ENCODE measurements at regions not wholly inside any gene's neighbourhood (a gene's known extent, or its start where the extent isn't known, plus 50 kb on each side); places are given as distances from the start of the nearest gene placed in this dataset.
"Not testable (repeated sequence)": the region's sequence is repeated elsewhere in the genome, so short reads cannot be mapped to it uniquely, and the experiment has no call there.

GRCh38 chr20:40630099-40630498 is 58.9 kb downstream of the MAFB start:
- H3K27ac Mint-ChIP-seq (ENCODE audit: unreplicated experiment), result no peak overlapping the region
- no peak for DNase-seq
- TF ChIP-seq, protein P1, sequence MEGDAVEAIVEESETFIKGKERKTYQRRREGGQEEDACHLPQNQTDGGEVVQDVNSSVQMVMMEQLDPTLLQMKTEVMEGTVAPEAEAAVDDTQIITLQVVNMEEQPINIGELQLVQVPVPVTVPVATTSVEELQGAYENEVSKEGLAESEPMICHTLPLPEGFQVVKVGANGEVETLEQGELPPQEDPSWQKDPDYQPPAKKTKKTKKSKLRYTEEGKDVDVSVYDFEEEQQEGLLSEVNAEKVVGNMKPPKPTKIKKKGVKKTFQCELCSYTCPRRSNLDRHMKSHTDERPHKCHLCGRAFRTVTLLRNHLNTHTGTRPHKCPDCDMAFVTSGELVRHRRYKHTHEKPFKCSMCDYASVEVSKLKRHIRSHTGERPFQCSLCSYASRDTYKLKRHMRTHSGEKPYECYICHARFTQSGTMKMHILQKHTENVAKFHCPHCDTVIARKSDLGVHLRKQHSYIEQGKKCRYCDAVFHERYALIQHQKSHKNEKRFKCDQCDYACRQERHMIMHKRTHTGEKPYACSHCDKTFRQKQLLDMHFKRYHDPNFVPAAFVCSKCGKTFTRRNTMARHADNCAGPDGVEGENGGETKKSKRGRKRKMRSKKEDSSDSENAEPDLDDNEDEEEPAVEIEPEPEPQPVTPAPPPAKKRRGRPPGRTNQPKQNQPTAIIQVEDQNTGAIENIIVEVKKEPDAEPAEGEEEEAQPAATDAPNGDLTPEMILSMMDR (IDR thresholded peaks at IDR 0.05; ENCODE audit: partially characterized antibody, unreplicated experiment), result no peak
- no peaks in the 10 kb centered on the region for H3K27me3 Mint-ChIP-seq (ENCODE audit: unreplicated experiment)
- no peaks in the 10 kb centered on the region for H3K4me1 Mint-ChIP-seq (ENCODE audit: low read depth, unreplicated experiment)
- H3K9me3 Mint-ChIP-seq (ENCODE audit: unreplicated experiment), result no peaks in the 10 kb centered on the region
- H3K36me3 Mint-ChIP-seq (ENCODE audit: unreplicated experiment), result no peaks in the 10 kb centered on the region
- H3K4me3 Mint-ChIP-seq (ENCODE audit: unreplicated experiment), result no peak overlapping the region

- no peaks in the 10 kb centered on the region for H3K27me3 Mint-ChIP-seq (ENCODE audit: unreplicated experiment)
These were observed 60.2 kb downstream of the MAFB start for GRCh38 chr20:40628877-40629276.

GRCh38 chr20:40619053-40619452 is 70.0 kb downstream of the MAFB start:
- not testable (repeated sequence) for H3K4me1 Mint-ChIP-seq (ENCODE audit: low read depth, unreplicated experiment); DNase-seq; H3K9me3 Mint-ChIP-seq (ENCODE audit: unreplicated experiment); H3K27ac Mint-ChIP-seq (ENCODE audit: unreplicated experiment); H3K27me3 Mint-ChIP-seq (ENCODE audit: unreplicated experiment); H3K36me3 Mint-ChIP-seq (ENCODE audit: unreplicated experiment)
- peak overlapping the region; percentile 34 for H3K4me3 Mint-ChIP-seq (ENCODE audit: unreplicated experiment)

More at GRCh38 chr20:40628877-40629276, 60.2 kb downstream of the MAFB start:
- Mint-ChIP-seq H3K9me3 (ENCODE audit: unreplicated experiment) (no peaks in the 10 kb centered on the region), H3K36me3 (ENCODE audit: unreplicated experiment) (no peaks in the 10 kb centered on the region), H3K27ac (ENCODE audit: unreplicated experiment) (no peak overlapping the region), H3K4me3 (ENCODE audit: unreplicated experiment) (no peak overlapping the region), H3K4me1 (ENCODE audit: low read depth, unreplicated experiment) (no peaks in the 10 kb centered on the region)
- no peak for DNase-seq
- TF ChIP-seq, protein P1 (IDR thresholded peaks at IDR 0.05; ENCODE audit: partially characterized antibody, unreplicated experiment), result no peak

GRCh38 chr20:40617594-40617993 is 71.4 kb downstream of the MAFB start:
- Mint-ChIP-seq H3K4me1 (ENCODE audit: low read depth, unreplicated experiment) (no peaks in the 10 kb centered on the region), H3K36me3 (ENCODE audit: unreplicated experiment) (no peaks in the 10 kb centered on the region), H3K4me3 (ENCODE audit: unreplicated experiment) (no peak overlapping the region), H3K27me3 (ENCODE audit: unreplicated experiment) (no peaks in the 10 kb centered on the region), H3K27ac (ENCODE audit: unreplicated experiment) (no peak overlapping the region), H3K9me3 (ENCODE audit: unreplicated experiment) (no peaks in the 10 kb centered on the region)
- DNase-seq, result no peak
- TF ChIP-seq, protein P1 (IDR thresholded peaks at IDR 0.05; ENCODE audit: partially characterized antibody, unreplicated experiment), result no peak

- no peaks in the 10 kb centered on the region for H3K36me3 Mint-ChIP-seq (ENCODE audit: unreplicated experiment)
- TF ChIP-seq, protein P1 (IDR thresholded peaks at IDR 0.05; ENCODE audit: partially characterized antibody, unreplicated experiment), result no peak
- no peak overlapping the region for H3K27ac Mint-ChIP-seq (ENCODE audit: unreplicated experiment)
- H3K4me1 Mint-ChIP-seq (ENCODE audit: low read depth, unreplicated experiment), result no peaks in the 10 kb centered on the region
- H3K4me3 Mint-ChIP-seq (ENCODE audit: unreplicated experiment), result no peak overlapping the region
- H3K27me3 Mint-ChIP-seq (ENCODE audit: unreplicated experiment), result no peaks in the 10 kb centered on the region
- H3K9me3 Mint-ChIP-seq (ENCODE audit: unreplicated experiment), result no peaks in the 10 kb centered on the region
- no peak for DNase-seq
These were observed 76.2 kb downstream of the MAFB start for GRCh38 chr20:40612837-40613236.

GRCh38 chr20:40612247-40612646 is 76.8 kb downstream of the MAFB start:
- Mint-ChIP-seq H3K27me3 (ENCODE audit: unreplicated experiment) (no peaks in the 10 kb centered on the region), H3K36me3 (ENCODE audit: unreplicated experiment) (no peaks in the 10 kb centered on the region), H3K4me1 (ENCODE audit: low read depth, unreplicated experiment) (no peaks in the 10 kb centered on the region), H3K9me3 (ENCODE audit: unreplicated experiment) (no peaks in the 10 kb centered on the region), H3K4me3 (ENCODE audit: unreplicated experiment) (no peak overlapping the region), H3K27ac (ENCODE audit: unreplicated experiment) (no peak overlapping the region)
- TF ChIP-seq, protein P1 (IDR thresholded peaks at IDR 0.05; ENCODE audit: partially characterized antibody, unreplicated experiment), result no peak
- no peak for DNase-seq

Data from glutamatergic neuron (in vitro differentiated cells).